CD4-positive, alpha-beta T cell treated with Interleukin-4 for 4 hours (primary cell): ENCODE measurements at regions not wholly inside any gene's neighbourhood (a gene's known extent, or its start where the extent isn't known, plus 50 kb on each side); places are given as distances from the start of the nearest gene placed in this dataset.

ENCODE experiments used
- DNase-seq: peaks from one replicate; pipeline ENCODE4 v3.0.0-alpha.2; 2020

- no peak for DNase-seq
Measured at GRCh38 chr6:156647140-156647784, 129.9 kb upstream of the ARID1B start.

DNA sequence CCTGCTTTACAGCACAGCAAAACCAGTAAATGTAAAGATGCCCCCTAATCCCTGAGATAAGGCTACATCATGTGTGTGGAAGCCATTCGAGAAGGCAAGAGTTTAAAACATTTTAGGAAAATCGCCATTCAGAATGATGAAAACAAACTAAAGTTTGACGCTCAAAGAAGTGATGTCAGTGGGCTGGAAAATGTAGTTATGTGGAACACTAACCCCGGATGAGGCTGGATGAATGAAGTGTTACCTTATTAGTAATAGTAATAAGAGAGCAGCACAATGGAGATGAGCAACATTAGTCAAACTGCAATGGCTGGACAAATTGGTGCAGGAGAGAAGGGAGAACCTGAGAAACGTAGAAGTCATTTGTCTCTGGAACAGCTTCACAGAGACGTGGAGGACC lies 130.7 kb upstream of the ARID1B start:
- DNase-seq: no peak

GRCh38 chr6:156645097-156645496 lies 132.1 kb upstream of the ARID1B start:
- no peak for DNase-seq

DNA sequence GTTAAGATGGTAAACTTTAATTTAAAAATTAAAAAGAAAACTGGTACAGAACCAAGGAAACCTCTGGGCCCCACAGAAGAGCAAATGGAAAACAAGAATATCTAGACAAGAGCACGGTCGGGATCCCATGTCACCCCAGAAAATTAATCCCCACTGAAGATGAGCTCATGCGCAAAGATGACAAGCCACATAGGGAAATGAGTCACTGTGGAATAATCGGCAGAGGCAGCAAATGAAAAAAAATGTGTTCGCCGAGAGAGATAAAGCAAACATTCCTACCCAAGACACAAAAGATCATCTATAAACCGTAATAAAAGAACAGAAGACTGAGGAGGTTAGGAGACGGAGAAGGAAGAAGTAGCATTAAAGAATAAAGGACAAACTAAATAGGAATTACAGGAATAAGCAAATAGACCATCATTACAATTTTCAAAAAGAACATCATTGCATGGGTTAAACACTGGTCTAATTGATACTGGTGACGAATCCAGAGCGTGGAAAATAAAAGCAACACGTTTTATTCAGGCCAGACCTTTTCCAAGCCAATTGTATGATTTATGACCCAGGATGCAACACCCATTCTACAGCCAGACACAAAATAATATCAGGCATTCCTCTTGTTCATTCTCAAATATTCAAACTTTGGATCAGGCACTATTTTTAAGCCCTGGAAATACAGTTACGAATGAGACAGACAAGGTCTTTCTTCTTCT lies 138.0 kb upstream of the ARID1B start:
- DNase-seq: no peak

DNA sequence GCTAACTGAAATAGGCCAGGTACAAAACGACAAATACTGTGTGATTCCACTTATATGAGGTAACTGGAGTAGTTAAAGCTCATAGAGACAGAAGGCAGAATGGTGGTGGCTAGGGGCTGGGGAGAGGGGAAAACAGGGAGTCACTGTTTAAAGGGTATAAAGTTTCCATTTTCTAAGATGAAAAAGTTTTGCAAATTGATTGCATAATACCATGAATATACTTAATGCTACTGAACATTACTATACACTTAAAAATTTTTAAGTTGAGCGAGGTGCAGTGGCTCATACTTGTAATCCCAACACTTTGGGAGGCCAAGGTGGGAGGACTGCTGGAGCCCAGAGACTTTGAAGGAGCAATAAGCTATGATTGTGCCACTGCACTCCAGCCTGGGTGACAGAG lies 138.6 kb upstream of the ARID1B start:
- DNase-seq: no peak

- no peak for DNase-seq
Measured at GRCh38 chr6:156634951-156635371, 142.2 kb upstream of the ARID1B start.

DNA sequence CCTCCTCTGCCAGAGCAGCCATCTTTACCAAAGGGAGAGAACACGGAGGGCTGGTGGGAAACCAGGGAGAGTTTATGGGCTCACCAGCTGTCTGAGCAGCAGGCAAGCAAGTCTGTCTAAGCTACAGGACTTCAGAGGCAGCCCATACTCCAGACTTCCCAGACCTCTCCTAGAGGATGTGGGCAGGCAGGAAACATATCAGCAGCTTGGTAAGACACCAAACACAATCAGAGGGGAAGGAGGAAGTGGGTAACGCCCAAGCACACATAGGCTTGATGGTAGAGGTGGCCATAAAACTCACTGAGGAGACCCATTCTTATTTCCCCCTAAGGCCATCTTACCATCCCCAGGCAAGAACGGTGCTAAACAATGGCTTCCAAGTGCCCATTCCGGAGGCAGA lies 143.1 kb upstream of the ARID1B start:
- no peak for DNase-seq

DNA sequence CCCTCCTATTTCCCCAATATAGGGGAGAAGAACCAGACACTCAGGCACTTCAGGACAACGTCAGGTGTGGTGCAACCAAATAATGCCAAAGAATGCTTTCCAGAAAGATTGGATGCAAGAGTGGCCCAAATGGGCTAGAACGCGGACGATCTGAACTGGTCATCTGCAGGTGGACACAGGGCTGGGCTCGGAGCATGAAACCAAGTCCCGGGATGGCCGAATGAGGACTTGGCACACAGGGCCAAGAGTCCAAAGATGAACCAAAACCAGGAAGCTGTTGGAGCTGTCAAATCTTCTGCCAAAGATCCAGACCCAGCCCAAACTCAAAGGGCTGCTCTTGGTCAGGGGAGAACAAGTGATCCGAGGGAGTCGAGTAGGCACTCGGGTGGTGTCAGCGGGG lies 143.9 kb upstream of the ARID1B start:
- no peak for DNase-seq

DNA sequence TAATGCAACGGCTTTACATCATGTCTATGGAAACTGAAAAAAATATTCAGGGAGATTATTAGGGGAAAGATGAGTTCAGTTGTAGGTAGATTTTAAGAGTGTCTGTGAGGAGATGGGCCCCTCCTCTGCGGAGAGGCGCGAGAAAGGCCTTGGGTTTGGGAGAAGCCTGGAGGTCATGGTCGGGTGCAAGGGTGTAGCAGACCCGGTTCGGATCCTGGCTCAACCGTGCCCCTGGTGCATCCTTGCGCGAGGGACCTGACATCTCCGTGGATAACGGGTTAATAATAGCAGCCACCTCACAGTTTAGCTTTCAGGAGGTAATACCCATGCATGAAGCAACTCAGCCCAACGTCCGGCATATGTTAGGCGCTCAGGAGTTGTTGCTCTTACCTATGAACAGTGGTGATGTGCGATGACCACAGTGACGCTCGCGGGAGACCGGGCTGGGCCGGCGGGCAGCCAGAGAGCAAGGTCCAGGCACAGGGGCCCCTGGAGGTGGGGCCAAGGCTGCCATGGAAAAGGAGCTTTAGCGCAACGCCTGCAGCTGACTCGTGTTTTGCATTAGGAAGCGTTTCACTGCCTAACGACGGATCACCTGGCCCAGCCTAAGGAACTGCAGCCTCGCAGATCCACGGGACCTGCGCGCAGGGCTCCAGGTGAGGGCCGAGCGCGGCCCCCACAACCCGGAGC lies 146.4 kb upstream of the ARID1B start:
- DNase-seq: no peak

DNA sequence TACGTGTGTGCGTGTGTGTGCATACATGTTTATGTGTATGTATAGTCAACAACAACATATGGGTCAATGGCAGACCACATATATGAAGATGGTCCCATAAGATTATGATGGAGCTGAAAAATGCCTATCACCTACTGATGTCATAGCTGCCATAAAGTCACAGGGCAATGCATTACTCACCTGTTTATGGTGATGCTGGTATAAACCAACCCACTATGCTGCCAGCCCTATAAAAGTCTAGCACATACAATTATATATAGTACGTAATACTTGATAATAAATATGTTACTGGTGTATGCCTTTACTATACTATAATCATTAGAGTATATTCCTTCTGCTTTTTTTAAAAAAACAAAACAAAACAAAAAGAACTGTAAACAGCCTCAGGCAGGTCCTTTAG lies 148.4 kb upstream of the ARID1B start:
- no peak for DNase-seq

DNA sequence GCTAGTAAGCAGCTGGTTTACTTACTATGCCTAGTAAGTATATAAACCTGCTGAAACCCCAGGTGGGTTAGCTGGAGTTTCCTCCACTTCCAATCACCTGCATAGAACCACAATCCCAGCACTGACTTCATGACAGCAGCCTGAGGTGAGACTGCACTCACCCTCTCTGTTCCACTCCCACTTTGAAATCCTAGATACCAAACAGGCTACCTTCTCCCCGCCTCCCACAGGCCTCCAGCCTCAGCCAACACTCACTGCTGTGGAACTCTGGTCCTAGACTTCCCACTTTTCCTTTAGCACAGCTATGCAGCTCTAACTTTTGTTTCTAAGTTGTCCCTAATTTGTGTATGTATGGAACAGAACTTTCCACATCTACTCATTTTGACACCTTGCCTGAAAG lies 149.7 kb upstream of the ARID1B start:
- DNase-seq: no peak

DNA sequence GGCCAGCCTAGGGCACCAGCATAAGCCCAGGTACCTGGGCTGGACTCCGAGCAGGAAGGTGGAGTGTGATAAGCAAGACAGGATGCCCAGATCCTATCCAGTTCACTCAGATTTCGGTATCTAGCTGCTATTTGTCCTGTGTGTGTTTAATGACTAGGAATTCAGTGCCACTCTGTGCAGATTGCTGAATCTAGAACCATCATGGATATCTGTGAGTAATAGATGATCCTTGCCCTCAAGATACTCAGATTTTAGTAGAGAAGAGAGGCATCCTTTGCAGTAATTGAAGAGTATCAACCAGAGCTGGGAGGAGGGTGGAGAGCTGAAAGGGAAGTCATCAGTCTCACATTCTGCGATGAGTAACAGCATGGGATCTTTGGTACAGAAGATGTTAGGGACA lies 155.0 kb upstream of the ARID1B start:
- DNase-seq: no peak

- no peak for DNase-seq
Measured at GRCh38 chr6:156620331-156620730, 156.8 kb upstream of the ARID1B start.

GRCh38 chr6:156618600-156619205 lies 158.5 kb upstream of the ARID1B start:
- DNase-seq: no peak

DNA sequence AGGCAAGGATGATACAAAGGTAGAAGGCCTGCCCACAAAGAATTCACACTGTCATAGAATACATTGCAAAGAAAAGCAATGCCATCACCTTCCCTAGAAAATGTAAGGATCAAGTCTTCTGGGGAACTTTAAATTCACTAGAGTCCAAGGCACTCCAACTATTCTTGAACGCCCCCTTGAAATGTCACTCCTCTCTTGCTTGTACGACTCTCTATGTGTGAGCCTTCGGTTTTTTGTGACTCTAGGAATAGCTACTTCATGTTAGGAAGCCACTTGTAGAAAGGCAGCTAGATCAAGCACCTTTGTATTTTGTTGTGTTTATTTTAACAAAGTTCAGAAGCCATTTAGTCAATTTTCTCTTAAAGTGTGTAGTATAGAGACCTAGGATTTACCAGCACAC lies 159.2 kb upstream of the ARID1B start:
- DNase-seq: no peak

DNA sequence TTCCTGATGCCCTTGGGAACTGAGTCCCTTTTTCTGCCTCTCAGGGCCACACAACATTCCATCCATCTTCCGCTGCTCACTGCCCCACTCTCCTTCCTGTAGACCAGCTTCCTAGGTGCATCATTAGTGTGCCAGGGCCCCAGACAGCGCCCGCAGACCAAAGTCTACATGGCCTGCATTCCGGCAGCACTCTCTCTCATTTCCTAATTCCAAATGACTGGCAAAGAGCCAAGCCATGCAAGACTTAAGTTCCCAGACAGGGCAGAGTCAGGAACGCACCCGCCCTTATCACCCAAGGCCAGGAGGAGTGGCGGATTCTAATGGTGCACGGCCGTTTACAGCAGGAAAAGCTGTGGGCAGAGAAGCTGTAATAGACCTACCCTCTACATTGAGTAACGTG lies 159.8 kb upstream of the ARID1B start:
- no peak for DNase-seq

- no peak for DNase-seq
Measured at GRCh38 chr6:156616495-156616894, 160.7 kb upstream of the ARID1B start.

GRCh38 chr6:156613996-156614395 lies 163.2 kb upstream of the ARID1B start:
- no peak for DNase-seq

- no peak for DNase-seq
Measured at GRCh38 chr6:156612361-156612760, 164.8 kb upstream of the ARID1B start.

- DNase-seq: no peak
Measured at GRCh38 chr6:156602066-156602385, 175.2 kb upstream of the ARID1B start.

DNA sequence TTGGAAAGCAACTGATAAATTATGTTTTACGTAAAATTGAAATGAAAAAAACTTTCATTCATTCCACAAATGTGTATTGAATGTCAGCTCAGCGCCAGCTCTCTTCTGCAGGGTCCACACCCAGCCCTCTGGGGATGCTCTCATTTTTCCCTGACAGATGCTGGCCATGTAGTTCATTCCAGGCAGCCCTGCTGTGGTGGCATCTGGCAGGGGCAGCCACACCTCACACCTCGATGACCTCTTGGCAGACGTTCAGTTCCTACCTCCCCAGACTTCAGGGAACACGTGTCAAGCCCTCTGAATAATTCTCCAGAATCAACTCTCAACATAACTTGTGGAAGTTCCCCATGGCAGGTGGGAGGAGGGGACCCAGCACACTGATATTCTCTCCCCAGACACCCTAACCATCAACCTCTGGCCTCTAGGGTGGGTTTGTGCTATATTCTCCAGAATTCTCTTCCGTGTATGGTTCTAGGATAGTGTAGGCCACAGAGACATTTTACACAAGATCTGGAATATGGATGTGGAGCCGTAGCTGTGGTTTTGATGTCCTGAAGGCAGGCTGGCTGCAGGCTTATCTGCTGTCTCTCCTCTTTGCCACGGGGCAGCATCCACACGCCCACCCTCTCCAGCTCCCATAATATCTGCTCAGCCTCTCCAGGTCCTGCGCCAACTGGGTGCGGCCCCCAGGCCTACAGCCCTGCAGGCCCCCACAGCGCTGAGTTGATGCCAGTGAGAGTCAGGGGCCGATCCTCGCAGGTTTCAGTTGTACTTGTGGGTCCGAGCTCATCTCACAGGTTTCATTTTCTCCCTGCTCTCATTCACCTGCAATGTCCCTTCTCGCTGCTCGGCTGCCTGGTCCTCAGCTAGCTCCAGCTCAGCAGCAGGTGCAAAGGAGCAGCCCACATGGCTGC lies 175.8 kb upstream of the ARID1B start:
- DNase-seq: no peak

- DNase-seq: no peak
Measured at GRCh38 chr6:156600678-156601077, 176.5 kb upstream of the ARID1B start.
